ENCODE measurements at regions not wholly inside any gene's neighbourhood (a gene's known extent, or its start where the extent isn't known, plus 50 kb on each side); places are given as distances from the start of the nearest gene placed in this dataset.

DNA sequence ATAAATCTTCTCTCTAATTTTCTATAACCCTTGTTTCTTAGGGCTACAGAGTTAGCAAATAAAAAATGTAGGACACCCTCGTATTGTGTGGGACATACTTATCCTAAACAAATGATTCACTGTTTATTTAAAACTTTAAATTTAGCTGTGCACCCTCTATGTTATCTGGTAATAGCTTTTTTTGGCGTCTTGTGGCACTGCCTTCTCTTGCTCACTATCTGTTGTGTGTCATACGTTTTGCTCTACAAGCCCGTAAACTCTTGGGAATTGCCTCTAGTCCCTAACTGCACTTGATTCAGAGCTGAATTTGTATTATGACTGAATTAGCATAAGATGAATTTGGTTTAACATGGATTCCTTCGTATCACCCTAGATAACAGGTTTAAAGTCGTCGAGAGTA is 144.3 kb upstream of the MYOCD start:
- TF ChIP-seq CTCF (IDR thresholded peaks at IDR 0.05) (no peak), POLR2AphosphoS5 (IDR thresholded peaks at IDR 0.05; ENCODE audit: insufficient read depth in 1 of 2, low read depth in 1 of 2) (no peak)
